Ovary (tissue), 7 donors: ENCODE measurements at regions not wholly inside any gene's neighbourhood (a gene's known extent, or its start where the extent isn't known, plus 50 kb on each side); places are given as distances from the start of the nearest gene placed in this dataset.

Experiments used
- DNase-seq, 5 donors: peaks; one replicate each; pipeline ENCODE4 v3.0.0-alpha.2; 2019 to 2020
- H3K27ac ChIP-seq, 2 donors: fragments of 200-600 bp; one replicate each; pipeline versions ENCODE4 v1.5.1 to v1.8.0; 2019 to 2022
- H3K27me3 ChIP-seq: fragments of 200-600 bp; one replicate; pipeline ENCODE4 v1.8.0; 2022
- H3K36me3 ChIP-seq: fragments of 200-600 bp; sonication (generic); one replicate; pipeline ENCODE4 v1.5.1; 2019
- H3K4me1 ChIP-seq: one replicate; pipeline ENCODE4 v1.8.1; 2013; ENCODE audit warnings: mild to moderate bottlenecking, moderate library complexity; ENCODE audit not compliant: insufficient read depth
- H3K4me3 ChIP-seq: fragments of 200-600 bp; sonication (generic); one replicate; pipeline ENCODE4 v1.5.1; 2017
- H3K9me3 ChIP-seq, 2 donors: fragments of 200-600 bp in 1 of 2; sonication (generic) in 1 of 2; one replicate each; pipeline versions ENCODE4 v1.5.1 to v1.8.1; 2013 to 2019; ENCODE audit warnings: mild to moderate bottlenecking in 1 of 2, moderate library complexity in 1 of 2
- CTCF ChIP-seq, 3 donors: fragments of 450-650 bp in 2 of 3; fragments of 200-600 bp in 1 of 3; IDR thresholded peaks; one replicate each; pipeline versions ENCODE4 v1.5.1 to v1.8.0; 2016 to 2022; ENCODE audit warnings: antibody characterized with exemption in 3 of 3, mild to moderate bottlenecking in 1 of 3
- EP300 ChIP-seq: sonication (generic); formaldehyde crosslinking; IDR thresholded peaks from one replicate; pipeline ENCODE4 v1.6.1; 2017; ENCODE audit warnings: antibody characterized with exemption
- POLR2A ChIP-seq: fragments of 450-650 bp; IDR thresholded peaks from one replicate; pipeline ENCODE4 v1.6.1; 2017; ENCODE audit warnings: antibody characterized with exemption, mild to moderate bottlenecking, moderate library complexity
- WGBS, 3 donors: extraction: QIAGEN DNeasy Blood & Tissue Kit in 1 of 3; methylation state at CpG; one replicate each; pipeline versions ENCODE4 v1.1.5 to v1.1.7; 2013 to 2017; 5-methylcytosine and 5-hydroxymethylcytosine counted together
- intact Hi-C, 4 donors: fragments of 100-400 bp; cut with DNase I; formaldehyde crosslinking; loops; one replicate each; pipeline versions ENCODE4 v1.11.0 to v1.15.1; 2022 to 2023
- donor health status: DM: no; HTN: no; CAD: no; lungs with moderate emphysema.
- donor health status: DM: no; HTN: no; CAD: no.
- donor health status: Bipolar disorder and iron deficiency.
- donor health status: DM: no; HTN: no; CAD: no.
- donor health status: DM: yes; HTN: yes; CAD: no.

GRCh38 chr9:12403721-12404120 lies 289.5 kb upstream of the TYRP1 start:
- no peaks in the 10 kb centered on the region for H3K4me1 ChIP-seq
- no peaks in the 10 kb centered on the region for H3K36me3 ChIP-seq
- H3K27ac ChIP-seq: no peak overlapping the region
- WGBS, 3 donors: 41 to 64% (median 51%) methylated on average over 2 of the region's 2 CpGs
- DNase-seq: no peak
- no peaks in the 10 kb centered on the region for H3K27me3 ChIP-seq
- TF ChIP-seq POLR2A (no peak), EP300 (no peak), CTCF (IDR thresholded peaks at IDR 0.05) (no peak)
- H3K4me3 ChIP-seq: no peak overlapping the region
- H3K9me3 ChIP-seq: no peaks in the 10 kb centered on the region
- intact Hi-C loops: no loop called here

- 40 to 42% (median 40%) methylated on average over 2 of the region's 2 CpGs for WGBS, 3 donors
- no peak for DNase-seq
- Histone ChIP-seq H3K27me3 (no peaks in the 10 kb centered on the region), H3K9me3 (no peaks in the 10 kb centered on the region), H3K36me3 (no peaks in the 10 kb centered on the region), H3K27ac (no peak overlapping the region), H3K4me1 (no peaks in the 10 kb centered on the region), H3K4me3 (no peak overlapping the region)
- intact Hi-C loops: no loop called here
- no peak for TF ChIP-seq POLR2A
- no peak for TF ChIP-seq CTCF (IDR thresholded peaks at IDR 0.05)
These were observed 279.2 kb upstream of the TYRP1 start for GRCh38 chr9:12413986-12414385.

- H3K4me1 ChIP-seq: no peaks in the 10 kb centered on the region
- H3K36me3 ChIP-seq: no peaks in the 10 kb centered on the region
- no peak for TF ChIP-seq CTCF (IDR thresholded peaks at IDR 0.05)
- H3K27me3 ChIP-seq: no peaks in the 10 kb centered on the region
- no peak for DNase-seq
- no peaks in the 10 kb centered on the region for H3K9me3 ChIP-seq
- no peak overlapping the region for H3K4me3 ChIP-seq
- 2 to 9% (median 2%) methylated on average over 7 of the region's 7 CpGs for WGBS, 3 donors
- intact Hi-C loops: no loop called here
- H3K27ac ChIP-seq: no peak overlapping the region
These were observed 278.7 kb upstream of the TYRP1 start for GRCh38 chr9:12414514-12414913.

DNA sequence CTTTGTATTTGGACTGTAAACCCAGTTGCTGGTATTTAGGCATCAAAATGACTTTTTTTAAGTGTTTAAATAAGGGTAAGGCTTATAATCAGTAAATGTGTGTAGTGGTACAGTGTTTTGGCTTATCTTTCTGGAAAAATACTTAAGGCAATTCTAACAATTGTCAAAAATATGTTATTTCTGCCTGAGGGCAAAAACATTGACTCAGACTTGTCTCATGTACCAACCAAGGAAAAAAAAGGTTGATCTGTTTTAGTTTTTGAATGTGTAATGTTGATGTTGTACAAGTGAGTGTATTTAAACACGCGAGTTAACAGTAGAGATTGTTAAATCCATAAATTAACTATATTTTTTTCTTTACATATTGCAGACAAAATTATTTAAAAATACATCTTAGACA lies 277.8 kb upstream of the TYRP1 start:
- WGBS, 3 donors: 70 to 75% (median 74%) methylated on average over 2 of the region's 2 CpGs

More for the DNA sequence above, 277.8 kb upstream of the TYRP1 start:
- no peaks in the 10 kb centered on the region for H3K27me3 ChIP-seq
- no peaks in the 10 kb centered on the region for H3K4me1 ChIP-seq
- intact Hi-C loops: no loop called here
- H3K27ac ChIP-seq: no peak overlapping the region
- no peaks in the 10 kb centered on the region for H3K9me3 ChIP-seq
- DNase-seq: no peak
- H3K4me3 ChIP-seq: no peak overlapping the region
- TF ChIP-seq CTCF (IDR thresholded peaks at IDR 0.05): no peak
- TF ChIP-seq POLR2A: no peak
- TF ChIP-seq EP300: no peak
- no peaks in the 10 kb centered on the region for H3K36me3 ChIP-seq
